IMR-90 (cell line): ENCODE measurements at regions not wholly inside any gene's neighbourhood (a gene's known extent, or its start where the extent isn't known, plus 50 kb on each side); places are given as distances from the start of the nearest gene placed in this dataset.

ENCODE experiments used
- ATAC-seq: fragments of 200-7000 bp; cut with Tn5 transposase; 2 replicates; pipeline ENCODE4 v1.9.1; 2020; ENCODE audit warnings: low read depth, mild to moderate bottlenecking, moderate library complexity
- BruUV-seq: library from RNA; stranded (reverse); fragments of 400-500 nt; replicated peaks from 2 replicates; lab custom pipeline; 2021; lab: Mats Ljungman, UMichigan
- CTCF ChIA-PET: fragments of 300-600 bp; formaldehyde crosslinking; extraction: SDS; loops from one replicate; lab custom pipeline; 2021; ENCODE audit warnings: antibody characterized with exemption; lab: Yijun Ruan, JAX
- POLR2A ChIA-PET: fragments of 300-600 bp; sonication (Branson Sonifier 250); formaldehyde crosslinking; loops from one replicate; lab custom pipeline; 2022; ENCODE audit warnings: antibody characterized with exemption; ENCODE audit not compliant: unreplicated experiment; lab: Charles Lee
- DNase-seq: peaks from one replicate; pipeline ENCODE4 v3.0.0; 2013
- H2AFZ ChIP-seq: replicated peaks from 2 replicates; pipeline ENCODE3; 2013; ENCODE audit warnings: low read length, mild to moderate bottlenecking; ENCODE audit not compliant: poor library complexity
- H2AK5ac ChIP-seq: 2 replicates; pipeline ENCODE4 v1.6.1; 2013; ENCODE audit warnings: low read depth, low read length, inconsistent platforms
- H2AK9ac ChIP-seq: replicated peaks from 2 replicates; pipeline ENCODE3; 2013; ENCODE audit warnings: mild to moderate bottlenecking, low read depth, low read length, moderate library complexity; ENCODE audit not compliant: poor library complexity
- H2BK120ac ChIP-seq: 2 replicates; pipeline ENCODE4 v1.6.1; 2013; ENCODE audit warnings: low read depth, low read length, inconsistent platforms
- H2BK15ac ChIP-seq: 3 replicates; pipeline ENCODE4 v1.6.1; 2013; ENCODE audit warnings: low read depth, low read length, inconsistent platforms
- H2BK20ac ChIP-seq: 2 replicates; pipeline ENCODE4 v1.6.1; 2013; ENCODE audit warnings: low read depth, mild to moderate bottlenecking, inconsistent platforms, low read length, moderate library complexity
- H2BK5ac ChIP-seq: 2 replicates; pipeline ENCODE4 v1.6.1; 2013; ENCODE audit warnings: mild to moderate bottlenecking, low read depth, low read length, inconsistent platforms; ENCODE audit not compliant: poor library complexity, severe bottlenecking
- H3K14ac ChIP-seq: replicated peaks from 2 replicates; pipeline ENCODE4 v1.6.1; 2013; ENCODE audit warnings: low read depth, low read length, inconsistent platforms
- H3K18ac ChIP-seq: 2 replicates; pipeline ENCODE4 v1.6.1; 2013; ENCODE audit warnings: low read depth, low read length, control low read depth
- H3K23ac ChIP-seq: 2 replicates; pipeline ENCODE4 v1.6.1; 2013; ENCODE audit warnings: low read depth, low read length, inconsistent platforms
- H3K27ac ChIP-seq: 2 replicates; pipeline ENCODE4 v1.5.1; 2013; ENCODE audit warnings: mild to moderate bottlenecking, control low read depth, low read length; ENCODE audit not compliant: insufficient read depth
- H3K27me3 ChIP-seq: 2 replicates; pipeline ENCODE4 v1.6.1; 2013; ENCODE audit warnings: low read length; ENCODE audit not compliant: control insufficient read depth, insufficient read depth
- H3K36me3 ChIP-seq: 2 replicates; pipeline ENCODE4 v1.6.1; 2013; ENCODE audit warnings: low read length, mixed read lengths; ENCODE audit not compliant: control insufficient read depth, insufficient read depth
- H3K4ac ChIP-seq: 2 replicates; pipeline ENCODE4 v1.6.1; 2013; ENCODE audit warnings: low read depth, low read length, inconsistent platforms
- H3K4me1 ChIP-seq: 2 replicates; pipeline ENCODE4 v1.6.1; 2013; ENCODE audit warnings: low read length, mixed read lengths; ENCODE audit not compliant: control insufficient read depth, insufficient read depth
- H3K4me2 ChIP-seq: 2 replicates; pipeline ENCODE4 v1.6.1; 2013; ENCODE audit warnings: low read depth, mild to moderate bottlenecking, control low read depth, low read length, moderate library complexity
- H3K4me3 ChIP-seq: 2 replicates; pipeline ENCODE4 v1.5.1; 2013; ENCODE audit warnings: low read depth, mild to moderate bottlenecking, control low read depth, low read length, moderate library complexity; ENCODE audit not compliant: insufficient read depth
- H3K56ac ChIP-seq: 2 replicates; pipeline ENCODE4 v1.6.1; 2013; ENCODE audit warnings: low read length, inconsistent platforms; ENCODE audit not compliant: insufficient read depth; ENCODE audit errors: extremely low read depth
- H3K79me1 ChIP-seq, 2 experiments: 2 replicates each; pipeline ENCODE4 v1.6.1; 2013; ENCODE audit warnings: low read length in 2 of 2, inconsistent platforms in 1 of 2, low read depth in 1 of 2
- H3K9ac ChIP-seq: 2 replicates; pipeline ENCODE4 v1.6.1; 2013; ENCODE audit warnings: low read depth, low read length, control low read depth
- H3K9me1 ChIP-seq: 2 replicates; pipeline ENCODE4 v1.6.1; 2013; ENCODE audit warnings: low read length, inconsistent platforms; ENCODE audit not compliant: insufficient read depth
- H3K9me3 ChIP-seq: 2 replicates; pipeline ENCODE4 v1.6.1; 2013; ENCODE audit warnings: low read length; ENCODE audit not compliant: control insufficient read depth, insufficient read depth
- H4K20me1 ChIP-seq: 2 replicates; pipeline ENCODE4 v1.6.1; 2013; ENCODE audit warnings: low read length, inconsistent platforms; ENCODE audit not compliant: insufficient read depth
- H4K5ac ChIP-seq: 2 replicates; pipeline ENCODE4 v1.6.1; 2013; ENCODE audit warnings: mild to moderate bottlenecking, low read depth, low read length, control low read depth
- H4K8ac ChIP-seq, 2 experiments: 2 replicates each; pipeline ENCODE4 v1.6.1; 2013; ENCODE audit warnings: low read depth in 2 of 2, low read length in 2 of 2, control low read depth in 1 of 2, inconsistent platforms in 1 of 2
- H4K91ac ChIP-seq: 2 replicates; pipeline ENCODE4 v1.6.1; 2013; ENCODE audit warnings: low read depth, low read length, inconsistent platforms; ENCODE audit not compliant: insufficient read depth
- BHLHE40 ChIP-seq: fragments of 150-350 bp; IDR thresholded peaks from 2 replicates; pipeline ENCODE4 v1.6.1; 2016; ENCODE audit warnings: mild to moderate bottlenecking, low read depth, low read length
- CEBPB ChIP-seq: IDR thresholded peaks from 2 replicates; pipeline ENCODE4 v1.6.1; 2012; ENCODE audit warnings: low read depth, low read length, improper control_type of control experiment
- CHD1 ChIP-seq: IDR thresholded peaks from 2 replicates; pipeline ENCODE4 v1.6.1; 2012; ENCODE audit warnings: low read depth, low read length, improper control_type of control experiment
- FOS ChIP-seq: fragments of 150-350 bp; IDR thresholded peaks from 2 replicates; pipeline ENCODE4 v1.6.1; 2016; ENCODE audit warnings: low read depth, low read length
- MAZ ChIP-seq: IDR thresholded peaks from 2 replicates; pipeline ENCODE4 v1.6.1; 2012; ENCODE audit warnings: low read depth, mild to moderate bottlenecking, low read length, improper control_type of control experiment, moderate library complexity, borderline replicate concordance
- MXI1 ChIP-seq: IDR thresholded peaks from 2 replicates; pipeline ENCODE4 v1.6.1; 2012; ENCODE audit warnings: low read depth, mild to moderate bottlenecking, low read length, moderate library complexity, borderline replicate concordance
- NFE2L2 ChIP-seq: fragments of 150-350 bp; IDR thresholded peaks from 2 replicates; pipeline ENCODE4 v1.6.1; 2016; ENCODE audit warnings: low read depth, mild to moderate bottlenecking, low read length
- POLR2A ChIP-seq: IDR thresholded peaks from 2 replicates; pipeline ENCODE4 v1.6.1; 2012; ENCODE audit warnings: mild to moderate bottlenecking, low read depth, low read length
- RFX5 ChIP-seq: IDR thresholded peaks from 2 replicates; pipeline ENCODE4 v1.8.0; 2012; ENCODE audit warnings: low read depth, mild to moderate bottlenecking, low read length, moderate library complexity
- WGBS, 2 experiments: methylation state at CpG; one replicate each; pipeline versions ENCODE4 v1.1.5 to v1.1.7; 2013; ENCODE audit warnings: missing lambda C conversion rate in 2 of 2; ENCODE audit not compliant: insufficient read length in 1 of 2; ENCODE audit errors: extremely low coverage in 2 of 2; 5-methylcytosine and 5-hydroxymethylcytosine counted together
- dilution Hi-C: fragments of 300-500 bp; cut with HindIII; formaldehyde crosslinking; loops from one replicate; pipeline ENCODE4 v1.14.3; 2018; ENCODE audit warnings: low sequenced_read_pairs; ENCODE audit not compliant: unreplicated experiment
- in situ Hi-C: fragments of 300-500 bp; cut with MboI; formaldehyde crosslinking; loops from 3 replicates; pipeline ENCODE4 v1.14.3; 2019; ENCODE audit warnings: low sequenced_read_pairs, inconsistent platforms, mixed read lengths
- intact Hi-C: fragments of 100-400 bp; cut with micrococcal nuclease; formaldehyde crosslinking; loops from 2 replicates; pipeline ENCODE4 v1.10.0; 2022
- TF ChIP-seq, protein P1 (sequence below): conservative IDR thresholded peaks from 2 replicates; pipeline ENCODE4 v1.5.1; 2012; ENCODE audit warnings: mild to moderate bottlenecking, low read depth, low read length, improper control_type of control experiment
- TF ChIP-seq, protein P2 (sequence below): fragments of 150-350 bp; IDR thresholded peaks from 2 replicates; pipeline ENCODE4 v1.6.1; 2016; ENCODE audit warnings: low read depth, mild to moderate bottlenecking, low read length, moderate library complexity, borderline replicate concordance
- TF ChIP-seq, protein P3 (sequence below): fragments of 150-350 bp; IDR thresholded peaks from 2 replicates; pipeline ENCODE4 v1.6.1; 2017; ENCODE audit warnings: mild to moderate bottlenecking, antibody characterized with exemption, low read length, low read depth

DNA sequence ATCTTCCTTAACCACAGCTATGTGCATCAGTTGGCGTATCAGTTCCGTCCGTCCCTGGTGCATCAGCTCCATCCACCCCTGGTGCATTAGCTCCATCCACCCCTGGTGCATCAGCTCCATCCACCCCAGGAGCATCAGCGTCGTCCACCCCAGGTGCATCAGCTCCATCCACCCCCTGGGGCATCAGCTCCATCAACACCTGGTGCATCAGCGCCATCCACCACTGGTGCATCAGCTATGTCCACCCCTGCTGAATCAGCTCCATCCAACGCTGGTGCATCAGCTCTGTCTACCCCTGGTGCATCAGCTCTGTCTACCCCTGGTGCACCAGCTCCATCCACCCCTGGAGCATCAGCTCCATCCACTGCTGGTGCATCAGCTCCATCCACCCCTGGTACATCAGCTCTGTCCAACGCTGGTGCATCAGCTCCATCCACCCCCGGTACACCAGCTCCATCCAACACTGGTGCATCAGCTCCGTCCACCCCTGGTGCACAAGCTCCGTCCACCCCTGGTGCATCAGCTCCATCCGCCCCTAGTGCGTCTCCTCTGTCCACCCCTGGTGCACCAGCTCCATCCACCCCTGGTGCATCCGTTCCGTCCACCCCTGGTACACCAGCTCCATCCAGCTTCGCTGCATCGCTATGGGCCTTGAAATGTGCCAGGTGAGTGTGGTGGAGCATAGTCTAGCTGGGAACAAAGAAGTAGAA is 106.6 kb upstream of the ZBTB40 start:
- H4K8ac ChIP-seq, result no peak overlapping the region
- H4K91ac ChIP-seq, result no peak overlapping the region
- no peak overlapping the region for H4K5ac ChIP-seq
- no TSS peak for BruUV-seq
- peaks cover 87% of the 10 kb centered on the region for H3K27me3 ChIP-seq
- H3K79me1 ChIP-seq, result no peaks in the 10 kb centered on the region
- no peak overlapping the region for H3K56ac ChIP-seq
- H3K23ac ChIP-seq, result no peak overlapping the region
- intact Hi-C loops (no loop called here), in situ Hi-C loops (no loop called here), dilution Hi-C loops (no loop called here)
- no peak overlapping the region for H3K4ac ChIP-seq
- H3K9me1 ChIP-seq, result no peaks in the 10 kb centered on the region; the same call in 1 of the 2 replicates
- no peak overlapping the region for H2AK5ac ChIP-seq
- H3K36me3 ChIP-seq, result no peaks in the 10 kb centered on the region
- H4K20me1 ChIP-seq, result no peaks in the 10 kb centered on the region
- DNase-seq (no peak), ATAC-seq (no peak)
- ChIA-PET POLR2A (no interaction called here), CTCF (no interaction called here)
- 71% methylated on average over 9 of the region's 17 CpGs; no CpG with 5 or more reads in 1 of the 2 experiments for WGBS, 2 experiments
- no peaks in the 10 kb centered on the region for H3K9me3 ChIP-seq
- no peak overlapping the region for H2BK15ac ChIP-seq
- H3K9ac ChIP-seq, result no peak overlapping the region
- H3K14ac ChIP-seq, result no peak overlapping the region
- H2BK5ac ChIP-seq, result no peak overlapping the region
- no peak overlapping the region for H2AFZ ChIP-seq
- peaks cover 2% of the 10 kb centered on the region; the same call in 1 of the 2 replicates for H3K4me1 ChIP-seq
- H2AK9ac ChIP-seq, result no peak overlapping the region
- no peak overlapping the region for H2BK120ac ChIP-seq
- no peak overlapping the region for H3K18ac ChIP-seq
- TF ChIP-seq POLR2A (no peak), MAZ (no peak), CHD1 (no peak), FOS (no peak), RFX5 (no peak), MXI1 (no peak), CEBPB (no peak), NFE2L2 (no peak), BHLHE40 (no peak)
- TF ChIP-seq, protein P1, sequence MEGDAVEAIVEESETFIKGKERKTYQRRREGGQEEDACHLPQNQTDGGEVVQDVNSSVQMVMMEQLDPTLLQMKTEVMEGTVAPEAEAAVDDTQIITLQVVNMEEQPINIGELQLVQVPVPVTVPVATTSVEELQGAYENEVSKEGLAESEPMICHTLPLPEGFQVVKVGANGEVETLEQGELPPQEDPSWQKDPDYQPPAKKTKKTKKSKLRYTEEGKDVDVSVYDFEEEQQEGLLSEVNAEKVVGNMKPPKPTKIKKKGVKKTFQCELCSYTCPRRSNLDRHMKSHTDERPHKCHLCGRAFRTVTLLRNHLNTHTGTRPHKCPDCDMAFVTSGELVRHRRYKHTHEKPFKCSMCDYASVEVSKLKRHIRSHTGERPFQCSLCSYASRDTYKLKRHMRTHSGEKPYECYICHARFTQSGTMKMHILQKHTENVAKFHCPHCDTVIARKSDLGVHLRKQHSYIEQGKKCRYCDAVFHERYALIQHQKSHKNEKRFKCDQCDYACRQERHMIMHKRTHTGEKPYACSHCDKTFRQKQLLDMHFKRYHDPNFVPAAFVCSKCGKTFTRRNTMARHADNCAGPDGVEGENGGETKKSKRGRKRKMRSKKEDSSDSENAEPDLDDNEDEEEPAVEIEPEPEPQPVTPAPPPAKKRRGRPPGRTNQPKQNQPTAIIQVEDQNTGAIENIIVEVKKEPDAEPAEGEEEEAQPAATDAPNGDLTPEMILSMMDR, result no peak
- TF ChIP-seq, protein P2, sequence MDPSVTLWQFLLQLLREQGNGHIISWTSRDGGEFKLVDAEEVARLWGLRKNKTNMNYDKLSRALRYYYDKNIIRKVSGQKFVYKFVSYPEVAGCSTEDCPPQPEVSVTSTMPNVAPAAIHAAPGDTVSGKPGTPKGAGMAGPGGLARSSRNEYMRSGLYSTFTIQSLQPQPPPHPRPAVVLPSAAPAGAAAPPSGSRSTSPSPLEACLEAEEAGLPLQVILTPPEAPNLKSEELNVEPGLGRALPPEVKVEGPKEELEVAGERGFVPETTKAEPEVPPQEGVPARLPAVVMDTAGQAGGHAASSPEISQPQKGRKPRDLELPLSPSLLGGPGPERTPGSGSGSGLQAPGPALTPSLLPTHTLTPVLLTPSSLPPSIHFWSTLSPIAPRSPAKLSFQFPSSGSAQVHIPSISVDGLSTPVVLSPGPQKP, result no peak
- TF ChIP-seq, protein P3, sequence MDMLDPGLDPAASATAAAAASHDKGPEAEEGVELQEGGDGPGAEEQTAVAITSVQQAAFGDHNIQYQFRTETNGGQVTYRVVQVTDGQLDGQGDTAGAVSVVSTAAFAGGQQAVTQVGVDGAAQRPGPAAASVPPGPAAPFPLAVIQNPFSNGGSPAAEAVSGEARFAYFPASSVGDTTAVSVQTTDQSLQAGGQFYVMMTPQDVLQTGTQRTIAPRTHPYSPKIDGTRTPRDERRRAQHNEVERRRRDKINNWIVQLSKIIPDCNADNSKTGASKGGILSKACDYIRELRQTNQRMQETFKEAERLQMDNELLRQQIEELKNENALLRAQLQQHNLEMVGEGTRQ, result no peak
- H2BK20ac ChIP-seq, result no peak overlapping the region
- H3K4me3 ChIP-seq, result no peak overlapping the region
- no peak overlapping the region for H3K4me2 ChIP-seq
- H3K27ac ChIP-seq, result no peak overlapping the region
